ENCODE measurements at regions not wholly inside any gene's neighbourhood (a gene's known extent, or its start where the extent isn't known, plus 50 kb on each side); places are given as distances from the start of the nearest gene placed in this dataset.

DNA sequence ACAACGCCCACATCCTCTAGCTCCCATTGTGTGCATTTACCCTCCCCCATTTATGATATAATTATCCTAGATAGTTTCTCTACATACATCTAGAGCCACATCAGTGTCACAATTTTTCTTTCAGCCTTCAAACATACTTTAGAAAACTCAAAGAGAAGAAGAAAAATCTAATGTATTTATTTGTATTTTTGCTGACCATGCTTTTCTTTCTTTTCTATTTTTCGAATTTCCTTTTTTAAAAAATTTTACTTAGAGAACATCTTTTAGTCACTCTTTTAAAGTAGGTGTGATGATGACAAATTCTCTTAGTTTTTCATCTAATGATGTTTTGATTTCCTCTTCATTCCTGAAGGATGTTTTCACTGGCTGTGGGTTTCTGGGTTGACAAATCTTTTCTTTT, 117.0 kb upstream of the CHL1 start:
- Histone ChIP-seq H3K27me3 (ENCODE audit: low read length) (no peaks in the 10 kb centered on the region), H3K4me3 (ENCODE audit: low read length) (no peak overlapping the region), H3K9me2 (replicated peaks; ENCODE audit: low read length) (no peaks in the 10 kb centered on the region), H3K79me2 (ENCODE audit: low read length) (no peaks in the 10 kb centered on the region), H4K20me1 (ENCODE audit: low read length) (no peaks in the 10 kb centered on the region), H3F3A (ENCODE audit: low read length, unreplicated experiment) (no peaks in the 10 kb centered on the region), H3K9ac (ENCODE audit: low read length) (no peak overlapping the region), H2AFZ (ENCODE audit: low read length) (no peak overlapping the region), H3K4me2 (ENCODE audit: low read length) (no peak overlapping the region), H3K27ac (ENCODE audit: low read length) (no peak overlapping the region), H3K4me1 (ENCODE audit: insufficient read depth, low read length) (no peaks in the 10 kb centered on the region), H3K9me3 (ENCODE audit: low read length) (peaks cover 36% of the 10 kb centered on the region), H3K36me3 (ENCODE audit: low read depth, low read length) (no peaks in the 10 kb centered on the region)
- BruUV-seq (replicated peaks), result no TSS peak
- TF ChIP-seq EZH2phosphoT487 (IDR thresholded peaks at IDR 0.05; ENCODE audit: borderline replicate concordance, low read length) (no peak), EZH2 (IDR thresholded peaks at IDR 0.05; ENCODE audit: low read length, unreplicated experiment) (no peak)
- TF ChIP-seq, protein P1, sequence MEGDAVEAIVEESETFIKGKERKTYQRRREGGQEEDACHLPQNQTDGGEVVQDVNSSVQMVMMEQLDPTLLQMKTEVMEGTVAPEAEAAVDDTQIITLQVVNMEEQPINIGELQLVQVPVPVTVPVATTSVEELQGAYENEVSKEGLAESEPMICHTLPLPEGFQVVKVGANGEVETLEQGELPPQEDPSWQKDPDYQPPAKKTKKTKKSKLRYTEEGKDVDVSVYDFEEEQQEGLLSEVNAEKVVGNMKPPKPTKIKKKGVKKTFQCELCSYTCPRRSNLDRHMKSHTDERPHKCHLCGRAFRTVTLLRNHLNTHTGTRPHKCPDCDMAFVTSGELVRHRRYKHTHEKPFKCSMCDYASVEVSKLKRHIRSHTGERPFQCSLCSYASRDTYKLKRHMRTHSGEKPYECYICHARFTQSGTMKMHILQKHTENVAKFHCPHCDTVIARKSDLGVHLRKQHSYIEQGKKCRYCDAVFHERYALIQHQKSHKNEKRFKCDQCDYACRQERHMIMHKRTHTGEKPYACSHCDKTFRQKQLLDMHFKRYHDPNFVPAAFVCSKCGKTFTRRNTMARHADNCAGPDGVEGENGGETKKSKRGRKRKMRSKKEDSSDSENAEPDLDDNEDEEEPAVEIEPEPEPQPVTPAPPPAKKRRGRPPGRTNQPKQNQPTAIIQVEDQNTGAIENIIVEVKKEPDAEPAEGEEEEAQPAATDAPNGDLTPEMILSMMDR (conservative IDR thresholded peaks at IDR 0.05; ENCODE audit: low read depth, low read length), result no peak
- DNase-seq (no peak), ATAC-seq (no peak)
- ChIA-PET POLR2A (ENCODE audit: unreplicated experiment) (no interaction called here), CTCF (no interaction called here)
- intact Hi-C loops (cut with micrococcal nuclease), result no loop called here

DNA sequence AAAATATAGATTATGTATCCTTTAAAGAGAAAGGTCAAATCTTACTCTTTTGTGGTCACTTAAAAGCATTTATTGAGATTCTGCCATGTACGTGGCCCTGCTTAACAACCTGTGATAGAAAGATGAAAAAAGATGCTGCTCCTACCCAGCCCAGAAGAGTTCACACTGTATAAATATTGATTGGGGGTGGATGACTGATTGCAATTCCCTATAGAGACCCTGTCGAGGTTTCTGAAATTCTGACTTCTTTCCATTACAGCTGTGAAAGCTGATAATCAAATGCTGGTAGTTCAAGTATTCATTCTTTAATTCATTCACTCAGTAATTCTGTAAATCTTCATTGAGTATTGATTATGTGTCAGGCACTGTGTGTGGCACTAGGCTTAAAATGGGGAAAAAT, 114.1 kb upstream of the CHL1 start:
- H3K27ac ChIP-seq (ENCODE audit: low read length), result no peak overlapping the region
- H3K9ac ChIP-seq (ENCODE audit: low read length), result no peak overlapping the region
- no peaks in the 10 kb centered on the region for H3K4me1 ChIP-seq (ENCODE audit: insufficient read depth, low read length)
- intact Hi-C loops (cut with micrococcal nuclease), result no loop called here
- H3K27me3 ChIP-seq (ENCODE audit: low read length), result no peaks in the 10 kb centered on the region
- ATAC-seq, result no peak
- no peak overlapping the region for H3K4me2 ChIP-seq (ENCODE audit: low read length)
- H3K4me3 ChIP-seq (ENCODE audit: low read length), result no peak overlapping the region
- H2AFZ ChIP-seq (ENCODE audit: low read length), result no peak overlapping the region
- H3K79me2 ChIP-seq (ENCODE audit: low read length), result no peaks in the 10 kb centered on the region
- POLR2A ChIA-PET (ENCODE audit: unreplicated experiment), result no interaction called here
- H3K36me3 ChIP-seq (ENCODE audit: low read depth, low read length), result no peaks in the 10 kb centered on the region
- H4K20me1 ChIP-seq (ENCODE audit: low read length), result no peaks in the 10 kb centered on the region
- CTCF ChIA-PET, result no interaction called here
- DNase-seq, result no peak
- TF ChIP-seq EZH2 (IDR thresholded peaks at IDR 0.05; ENCODE audit: low read length, unreplicated experiment) (no peak), EZH2phosphoT487 (IDR thresholded peaks at IDR 0.05; ENCODE audit: borderline replicate concordance, low read length) (no peak)
- TF ChIP-seq, protein P1 (conservative IDR thresholded peaks at IDR 0.05; ENCODE audit: low read depth, low read length), result no peak
- no TSS peak for BruUV-seq (replicated peaks)
- no peaks in the 10 kb centered on the region for H3F3A ChIP-seq (ENCODE audit: low read length, unreplicated experiment)
- H3K9me3 ChIP-seq (ENCODE audit: low read length), result peaks cover 41% of the 10 kb centered on the region
- no peaks in the 10 kb centered on the region for H3K9me2 ChIP-seq (replicated peaks; ENCODE audit: low read length)

DNA sequence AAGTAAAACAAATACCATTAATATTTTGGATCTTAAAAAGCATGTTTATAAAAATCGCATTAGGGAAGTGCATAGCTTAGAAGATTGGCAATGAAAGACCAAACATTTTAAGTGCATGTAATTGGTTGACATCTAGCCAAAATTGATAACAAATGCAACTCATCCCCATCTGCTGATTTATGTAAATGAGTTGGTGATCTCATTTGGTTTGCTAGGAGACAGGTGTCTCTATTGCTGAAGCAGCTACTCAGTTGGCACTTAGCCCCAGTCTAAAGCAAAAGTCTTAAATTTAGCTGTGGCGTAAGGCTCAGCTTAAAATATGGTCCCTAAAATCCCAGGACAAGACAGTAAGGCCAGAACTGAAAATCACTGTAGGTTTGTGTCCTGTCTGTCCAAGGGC, 113.5 kb upstream of the CHL1 start:
- no TSS peak for BruUV-seq (replicated peaks)
- ATAC-seq, result no peak
- DNase-seq, result no peak
- TF ChIP-seq EZH2phosphoT487 (IDR thresholded peaks at IDR 0.05; ENCODE audit: borderline replicate concordance, low read length) (no peak), EZH2 (IDR thresholded peaks at IDR 0.05; ENCODE audit: low read length, unreplicated experiment) (no peak)
- TF ChIP-seq, protein P1 (conservative IDR thresholded peaks at IDR 0.05; ENCODE audit: low read depth, low read length), result no peak
- no peak overlapping the region for H3K4me2 ChIP-seq (ENCODE audit: low read length)
- no peaks in the 10 kb centered on the region for H3K4me1 ChIP-seq (ENCODE audit: insufficient read depth, low read length)
- H3K36me3 ChIP-seq (ENCODE audit: low read depth, low read length), result no peaks in the 10 kb centered on the region
- intact Hi-C loops (cut with micrococcal nuclease), result no loop called here
- no peak overlapping the region for H3K4me3 ChIP-seq (ENCODE audit: low read length)
- ChIA-PET POLR2A (ENCODE audit: unreplicated experiment) (no interaction called here), CTCF (no interaction called here)
- no peaks in the 10 kb centered on the region for H3F3A ChIP-seq (ENCODE audit: low read length, unreplicated experiment)
- no peaks in the 10 kb centered on the region for H3K27me3 ChIP-seq (ENCODE audit: low read length)
- no peak overlapping the region for H2AFZ ChIP-seq (ENCODE audit: low read length)
- no peaks in the 10 kb centered on the region for H3K79me2 ChIP-seq (ENCODE audit: low read length)
- H3K9me3 ChIP-seq (ENCODE audit: low read length), result peaks cover 41% of the 10 kb centered on the region
- H3K27ac ChIP-seq (ENCODE audit: low read length), result no peak overlapping the region
- H4K20me1 ChIP-seq (ENCODE audit: low read length), result no peaks in the 10 kb centered on the region
- no peaks in the 10 kb centered on the region for H3K9me2 ChIP-seq (replicated peaks; ENCODE audit: low read length)
- H3K9ac ChIP-seq (ENCODE audit: low read length), result no peak overlapping the region
